B cell (primary cell): ENCODE measurements at regions not wholly inside any gene's neighbourhood (a gene's known extent, or its start where the extent isn't known, plus 50 kb on each side); places are given as distances from the start of the nearest gene placed in this dataset.

Source experiments
- ATAC-seq: fragments of 200-7000 bp; cut with Tn5 transposase; one replicate; pipeline ENCODE4 v1.10.0; 2021; ENCODE audit warnings: low read depth, mild to moderate bottlenecking, moderate number of reproducible peaks, moderate library complexity
- CTCF ChIA-PET: fragments of 350-600 bp; sonication (Branson Sonifier 250); formaldehyde crosslinking; loops from one replicate; lab custom pipeline; 2021; ENCODE audit warnings: antibody characterized with exemption, inconsistent platforms; lab: Charles Lee
- POLR2A ChIA-PET: fragments of 350-600 bp; sonication (Branson Sonifier 250); formaldehyde crosslinking; loops from one replicate; lab custom pipeline; 2021; ENCODE audit warnings: antibody characterized with exemption; lab: Charles Lee
- DNase-seq: peaks from one replicate; pipeline ENCODE4 v3.0.0; 2013
- H2AFZ ChIP-seq: 2 replicates; pipeline ENCODE4 v1.6.1; 2012; ENCODE audit warnings: mild to moderate bottlenecking, low read depth, low read length; ENCODE audit not compliant: insufficient read depth, poor library complexity, severe bottlenecking
- H3K27ac ChIP-seq, 2 donors: 1 replicate in 1 of 2; 2 replicates in 1 of 2; pipeline ENCODE4 v1.5.1; 2012 to 2013; ENCODE audit warnings: low read length in 2 of 2, mild to moderate bottlenecking in 2 of 2, moderate library complexity in 1 of 2
- H3K27me3 ChIP-seq, 4 experiments: fragments of 200-600 bp in 1 of 4; sonication (generic) in 1 of 4; replicated peaks in 1 of 4; 1 replicate in 2 of 4; 2 replicates in 2 of 4; pipeline versions ENCODE4 v1.6.1 to v1.7.0; 2013 to 2016; ENCODE audit warnings: low read length in 3 of 4, mild to moderate bottlenecking in 2 of 4, mixed read lengths in 1 of 4, moderate library complexity in 1 of 4; ENCODE audit not compliant: insufficient read depth in 4 of 4, control insufficient read depth in 3 of 4; ENCODE audit errors: control extremely low read depth in 1 of 4
- H3K36me3 ChIP-seq, 2 experiments: replicated peaks in 1 of 2; 1 replicate in 1 of 2; 2 replicates in 1 of 2; pipeline versions ENCODE4 v1.6.1 to v1.7.1; 2013; ENCODE audit warnings: low read length in 1 of 2; ENCODE audit not compliant: insufficient read depth in 2 of 2, control insufficient read depth in 1 of 2; ENCODE audit errors: control extremely low read depth in 1 of 2, extremely low read depth in 1 of 2
- H3K4me1 ChIP-seq, 2 donors: fragments of 200-600 bp in 1 of 2; sonication (generic) in 1 of 2; 1 replicate in 1 of 2; 2 replicates in 1 of 2; pipeline versions ENCODE4 v1.5.1 to v1.6.1; 2013 to 2017; ENCODE audit warnings: low read length in 2 of 2; ENCODE audit not compliant: control insufficient read depth in 2 of 2, insufficient read depth in 2 of 2
- H3K4me2 ChIP-seq: replicated peaks from 2 replicates; pipeline ENCODE3; 2012; ENCODE audit warnings: mild to moderate bottlenecking, low read depth, low read length; ENCODE audit not compliant: poor library complexity, severe bottlenecking
- H3K4me3 ChIP-seq, 5 experiments: fragments of 200-600 bp in 1 of 5; sonication (generic) in 1 of 5; 1 replicate in 3 of 5; 2 replicates in 2 of 5; pipeline versions ENCODE4 v1.5.1 to v1.7.0; 2011 to 2016; ENCODE audit warnings: low read length in 4 of 5, mild to moderate bottlenecking in 4 of 5, low read depth in 2 of 5, control low read depth in 1 of 5, moderate library complexity in 1 of 5; ENCODE audit not compliant: insufficient read depth in 1 of 5; ENCODE audit errors: control extremely low read depth in 1 of 5, extremely low read depth in 1 of 5
- H3K79me2 ChIP-seq: fragments of 200-600 bp; sonication (generic); one replicate; pipeline ENCODE4 v1.6.0; 2016; ENCODE audit warnings: low read length; ENCODE audit not compliant: control insufficient read depth, insufficient read depth
- H3K9ac ChIP-seq: fragments of 200-600 bp; sonication (generic); 2 replicates; pipeline ENCODE4 v1.6.1; 2017; ENCODE audit warnings: mild to moderate bottlenecking, low read length, moderate library complexity
- H3K9me3 ChIP-seq, 3 donors: one replicate each; pipeline versions ENCODE4 v1.6.1 to v1.7.1; 2013; ENCODE audit warnings: low read length in 2 of 3; ENCODE audit not compliant: control insufficient read depth in 2 of 3, insufficient read depth in 1 of 3; ENCODE audit errors: control extremely low read depth in 1 of 3
- H4K20me1 ChIP-seq: 2 replicates; pipeline ENCODE4 v1.6.0; 2012; ENCODE audit warnings: mild to moderate bottlenecking, low read length; ENCODE audit not compliant: insufficient read depth, control insufficient read depth, poor library complexity, severe bottlenecking
- H3K27ac Mint-ChIP-seq: one replicate; pipeline ENCODE4 v1.8.0; 2021; ENCODE audit warnings: mixed read lengths
- H3K27me3 Mint-ChIP-seq: one replicate; pipeline ENCODE4 v1.8.0; 2021; ENCODE audit warnings: mixed read lengths
- H3K4me1 Mint-ChIP-seq: one replicate; pipeline ENCODE4 v1.8.0; 2021; ENCODE audit warnings: mixed read lengths
- H3K4me3 Mint-ChIP-seq: one replicate; pipeline ENCODE4 v1.8.0; 2021; ENCODE audit warnings: mixed read lengths
- H3K9me3 Mint-ChIP-seq: one replicate; pipeline ENCODE4 v1.8.0; 2022; ENCODE audit warnings: mixed read lengths; ENCODE audit not compliant: insufficient read depth
- CTCF ChIP-seq: fragments of 200-600 bp; IDR thresholded peaks from one replicate; pipeline ENCODE4 v1.8.0; 2022; ENCODE audit warnings: antibody characterized with exemption, mild to moderate bottlenecking
- EZH2 ChIP-seq: IDR thresholded peaks from 2 replicates; pipeline ENCODE4 v1.6.1; 2012; ENCODE audit warnings: borderline replicate concordance, low read depth, mild to moderate bottlenecking, moderate library complexity, low read length; ENCODE audit not compliant: insufficient read depth, poor library complexity, severe bottlenecking
- WGBS: methylation state at CpG from one replicate; pipeline ENCODE4 v1.1.5; 2013; ENCODE audit warnings: missing lambda C conversion rate; ENCODE audit not compliant: insufficient coverage; 5-methylcytosine and 5-hydroxymethylcytosine counted together
- intact Hi-C: fragments of 100-400 bp; cut with micrococcal nuclease; formaldehyde crosslinking; loops from one replicate; pipeline ENCODE4 v1.10.0; 2022

GRCh38 chr7:18343047-18343446, 152.5 kb upstream of the HDAC9 start:
- ATAC-seq: no peak
- H3K27me3 ChIP-seq: no peaks in the 10 kb centered on the region
- intact Hi-C loops: loop anchor here (10.0 kb wide), 1 partner anchor 1698 kb away; the partner anchor contains the start of genes ANKMY2 and BZW2
- H3K4me2 ChIP-seq: no peak overlapping the region
- H3K9ac ChIP-seq: no peak overlapping the region
- H3K4me1 Mint-ChIP-seq: peaks cover 58% of the 10 kb centered on the region
- peaks cover 4% of the 10 kb centered on the region for H3K9me3 Mint-ChIP-seq
- H3K4me3 ChIP-seq: no peak overlapping the region
- H3K79me2 ChIP-seq: peaks cover 66% of the 10 kb centered on the region
- no peaks in the 10 kb centered on the region for H3K27me3 Mint-ChIP-seq
- H4K20me1 ChIP-seq: no peaks in the 10 kb centered on the region
- CTCF ChIA-PET: interaction anchor here (1.1 to 13.0 kb wide), 8 partner anchors 10 to 662 kb away, joined by 3 to 160 read pairs (median 22); no protein-coding TSS in a partner anchor
- TF ChIP-seq EZH2: no peak
- no peaks in the 10 kb centered on the region for H3K36me3 ChIP-seq
- no peak overlapping the region for H3K27ac Mint-ChIP-seq
- H3K27ac ChIP-seq: no peak overlapping the region
- POLR2A ChIA-PET: no interaction called here
- no peak overlapping the region for H2AFZ ChIP-seq
- H3K4me3 Mint-ChIP-seq: no peak overlapping the region
- H3K9me3 ChIP-seq: peaks cover 0 to 10% (median 3%) of the 10 kb centered on the region in 3 donors
- DNase-seq: no peak
- WGBS: no CpG with 5 or more reads among the region's 2 CpGs
- H3K4me1 ChIP-seq: peaks cover 23 to 41% of the 10 kb centered on the region in 2 donors

- H4K20me1 ChIP-seq: no peaks in the 10 kb centered on the region
- H3K9me3 ChIP-seq: peaks cover 0 to 10% (median 3%) of the 10 kb centered on the region in 3 donors
- H3K79me2 ChIP-seq: peaks cover 68% of the 10 kb centered on the region
- H3K4me1 ChIP-seq: peaks cover 20 to 30% of the 10 kb centered on the region in 2 donors
- H3K9ac ChIP-seq: no peak overlapping the region
- no peak overlapping the region for H3K27ac Mint-ChIP-seq
- H3K27ac ChIP-seq: no peak overlapping the region
- POLR2A ChIA-PET: no interaction called here
- no peak overlapping the region for H3K4me3 Mint-ChIP-seq
- CTCF ChIA-PET: interaction anchor here (0.9 to 13.0 kb wide), 29 partner anchors 8 to 663 kb away, joined by 3 to 160 read pairs (median 6); no protein-coding TSS in a partner anchor
- H3K9me3 Mint-ChIP-seq: peaks cover 4% of the 10 kb centered on the region
- intact Hi-C loops: loop anchor here (2.0 to 10.0 kb wide), 2 partner anchors 404 to 1700 kb away; partner anchors contain the start of genes ANKMY2, BZW2 and SNX13
- no peaks in the 10 kb centered on the region for H3K27me3 ChIP-seq
- DNase-seq (no peak), ATAC-seq (no peak)
- no peaks in the 10 kb centered on the region for H3K27me3 Mint-ChIP-seq
- H3K4me2 ChIP-seq: no peak overlapping the region
- H3K4me1 Mint-ChIP-seq: peaks cover 48% of the 10 kb centered on the region
- no peaks in the 10 kb centered on the region for H3K36me3 ChIP-seq
- no peak overlapping the region for H2AFZ ChIP-seq
- no peak overlapping the region for H3K4me3 ChIP-seq
- no peak for TF ChIP-seq EZH2
- no peak for TF ChIP-seq CTCF
Measured at GRCh38 chr7:18344536-18344935, 151.0 kb upstream of the HDAC9 start.
